Uterus (tissue), 3 donors: ENCODE measurements at regions not wholly inside any gene's neighbourhood (a gene's known extent, or its start where the extent isn't known, plus 50 kb on each side); places are given as distances from the start of the nearest gene placed in this dataset.

Experiments used
- DNase-seq, 2 donors: peaks; one replicate each; pipeline ENCODE4 v3.0.0-alpha.2; 2019 to 2020
- H3K27ac ChIP-seq, 2 donors: fragments of 200-600 bp; sonication (generic); 1 replicate in 1 of 2; 2 replicates in 1 of 2; pipeline ENCODE4 v1.5.1; 2016 to 2018
- H3K27me3 ChIP-seq, 2 donors: fragments of 200-600 bp; sonication (generic); one replicate each; pipeline ENCODE4 v1.5.1; 2018 to 2019; ENCODE audit warnings: control low read depth in 1 of 2
- H3K36me3 ChIP-seq, 2 donors: fragments of 200-600 bp; sonication (generic); one replicate each; pipeline ENCODE4 v1.5.1; 2019; ENCODE audit warnings: control low read depth in 1 of 2
- H3K4me1 ChIP-seq, 2 donors: fragments of 200-600 bp; sonication (generic); one replicate each; pipeline ENCODE4 v1.5.1; 2018 to 2019; ENCODE audit warnings: control low read depth in 1 of 2
- H3K4me3 ChIP-seq, 2 donors: fragments of 200-600 bp; sonication (generic); 1 replicate in 1 of 2; 2 replicates in 1 of 2; pipeline ENCODE4 v1.5.1; 2018 to 2019; ENCODE audit warnings: mild to moderate bottlenecking in 1 of 2
- H3K9me3 ChIP-seq, 2 donors: fragments of 200-600 bp; sonication (generic); one replicate each; pipeline ENCODE4 v1.5.1; 2019; ENCODE audit warnings: control low read depth in 1 of 2
- CTCF ChIP-seq, 4 experiments: fragments of 200-600 bp in 2 of 4; fragments of 450-650 bp in 2 of 4; sonication (generic) in 2 of 4; IDR thresholded peaks; one replicate each; pipeline ENCODE4 v1.5.1; 2016 to 2019; ENCODE audit warnings: antibody characterized with exemption in 4 of 4, mild to moderate bottlenecking in 2 of 4, moderate library complexity in 1 of 4
- POLR2A ChIP-seq, 2 donors: fragments of 450-650 bp; IDR thresholded peaks; one replicate each; pipeline ENCODE4 v1.6.1; 2016; ENCODE audit warnings: antibody characterized with exemption in 2 of 2, mild to moderate bottlenecking in 1 of 2, moderate library complexity in 1 of 2
- intact Hi-C: fragments of 100-400 bp; cut with DNase I; formaldehyde crosslinking; loops from one replicate; pipeline ENCODE4 v1.15.1; 2023; ENCODE audit warnings: low total_unique reads
- donor health status: DM: yes; HTN: yes; CAD: no.

- H3K4me3 ChIP-seq, result no peak overlapping the region
- intact Hi-C loops, result no loop called here
- H3K4me1 ChIP-seq, result no peaks in the 10 kb centered on the region
- H3K9me3 ChIP-seq, result no peaks in the 10 kb centered on the region
- TF ChIP-seq POLR2A (IDR thresholded peaks at IDR 0.05), result no peak
- no peak for TF ChIP-seq CTCF (IDR thresholded peaks at IDR 0.05)
- H3K36me3 ChIP-seq, result no peaks in the 10 kb centered on the region
- no peaks in the 10 kb centered on the region for H3K27me3 ChIP-seq
- H3K27ac ChIP-seq, result no peak overlapping the region
- DNase-seq, result no peak
These were observed 624.1 kb downstream of the NR2F1-AS1 start for GRCh38 chr5:92956886-92957285.

- H3K4me3 ChIP-seq, result no peak overlapping the region
These were observed 628.8 kb downstream of the NR2F1-AS1 start for GRCh38 chr5:92952243-92952642.

GRCh38 chr5:92951746-92952145, 629.3 kb downstream of the NR2F1-AS1 start:
- TF ChIP-seq POLR2A (IDR thresholded peaks at IDR 0.05) (no peak), CTCF (IDR thresholded peaks at IDR 0.05) (no peak)
- no peak overlapping the region for H3K4me3 ChIP-seq
- H3K27me3 ChIP-seq, result no peaks in the 10 kb centered on the region
- DNase-seq, result no peak
- H3K4me1 ChIP-seq, result no peaks in the 10 kb centered on the region
- intact Hi-C loops, result no loop called here
- no peak overlapping the region for H3K27ac ChIP-seq
- no peaks in the 10 kb centered on the region for H3K36me3 ChIP-seq
- no peaks in the 10 kb centered on the region for H3K9me3 ChIP-seq

More at GRCh38 chr5:92952243-92952642, 628.8 kb downstream of the NR2F1-AS1 start:
- DNase-seq, result no peak
- Histone ChIP-seq H3K4me1 (no peaks in the 10 kb centered on the region), H3K9me3 (no peaks in the 10 kb centered on the region), H3K36me3 (no peaks in the 10 kb centered on the region), H3K27me3 (no peaks in the 10 kb centered on the region), H3K27ac (no peak overlapping the region)
- intact Hi-C loops, result no loop called here
- TF ChIP-seq CTCF (IDR thresholded peaks at IDR 0.05) (no peak), POLR2A (IDR thresholded peaks at IDR 0.05) (no peak)

- Histone ChIP-seq H3K4me1 (no peaks in the 10 kb centered on the region), H3K9me3 (no peaks in the 10 kb centered on the region), H3K4me3 (no peak overlapping the region), H3K27me3 (no peaks in the 10 kb centered on the region), H3K36me3 (no peaks in the 10 kb centered on the region), H3K27ac (no peak overlapping the region)
- intact Hi-C loops, result no loop called here
- DNase-seq, result no peak
- TF ChIP-seq CTCF (IDR thresholded peaks at IDR 0.05) (no peak), POLR2A (IDR thresholded peaks at IDR 0.05) (no peak)
These were observed 634.5 kb downstream of the NR2F1-AS1 start for GRCh38 chr5:92946546-92946945.

- no peaks in the 10 kb centered on the region for H3K27me3 ChIP-seq
- H3K4me1 ChIP-seq, result no peaks in the 10 kb centered on the region
- no peak for TF ChIP-seq POLR2A (IDR thresholded peaks at IDR 0.05)
- TF ChIP-seq CTCF (IDR thresholded peaks at IDR 0.05), result no peak
- H3K4me3 ChIP-seq, result no peak overlapping the region
- DNase-seq, result no peak
- peak overlapping the region in 1 of 2 donors; percentile 5 for H3K27ac ChIP-seq
- H3K36me3 ChIP-seq, result no peaks in the 10 kb centered on the region
- intact Hi-C loops, result no loop called here
- no peaks in the 10 kb centered on the region for H3K9me3 ChIP-seq
These were observed 635.4 kb downstream of the NR2F1-AS1 start for GRCh38 chr5:92945605-92946097.
